HG02623 (cell line): ENCODE measurements at regions not wholly inside any gene's neighbourhood (a gene's known extent, or its start where the extent isn't known, plus 50 kb on each side); places are given as distances from the start of the nearest gene placed in this dataset.
"Not testable (repeated sequence)": the region's sequence is repeated elsewhere in the genome, so short reads cannot be mapped to it uniquely, and the experiment has no call there.

Experiments used
- ATAC-seq: cut with Tn5 transposase; IDR thresholded peaks from one replicate; pipeline ENCODE4 v1.9.1; 2021; ENCODE audit warnings: moderate library complexity; ENCODE audit not compliant: unreplicated experiment

DNA sequence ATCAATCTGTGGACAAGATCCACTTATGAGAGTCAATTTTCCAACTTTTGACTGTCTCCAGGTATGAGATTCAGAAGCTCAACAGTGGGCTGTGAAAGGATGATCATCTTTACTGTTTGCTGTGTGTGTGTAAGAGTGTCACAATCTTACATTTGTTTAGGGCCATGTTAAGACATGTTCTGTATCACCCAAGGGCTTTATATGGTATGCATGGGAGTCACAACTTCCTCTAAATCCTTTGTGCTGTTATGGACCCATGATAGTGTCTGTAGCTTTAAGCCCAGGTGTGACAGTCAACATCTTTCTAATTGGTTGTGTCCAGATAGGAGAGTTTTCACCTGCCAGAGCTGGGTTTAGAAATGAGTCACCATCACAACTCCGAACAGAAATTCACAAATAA, 70.2 kb downstream of the ZNF726 start:
- ATAC-seq = not testable (repeated sequence)

DNA sequence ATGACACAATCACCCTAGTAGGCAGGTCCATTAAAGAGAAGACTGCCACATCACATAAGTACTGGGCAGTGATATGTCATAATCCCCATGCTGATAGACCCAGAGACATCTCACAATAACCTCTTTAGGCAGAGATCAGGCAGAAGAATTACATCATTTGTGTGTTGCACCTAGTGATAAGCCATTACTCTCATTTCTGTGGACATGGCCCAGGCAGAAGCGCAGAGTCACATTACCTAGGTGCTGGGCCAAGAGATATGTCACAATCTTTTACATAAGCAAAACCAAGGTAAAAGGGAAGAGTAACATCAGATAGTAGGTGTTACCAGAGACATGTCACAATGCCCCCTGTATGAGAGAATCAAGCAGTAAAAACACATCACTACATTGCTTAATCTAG, 71.9 kb downstream of the ZNF726 start:
- ATAC-seq = no peak

DNA sequence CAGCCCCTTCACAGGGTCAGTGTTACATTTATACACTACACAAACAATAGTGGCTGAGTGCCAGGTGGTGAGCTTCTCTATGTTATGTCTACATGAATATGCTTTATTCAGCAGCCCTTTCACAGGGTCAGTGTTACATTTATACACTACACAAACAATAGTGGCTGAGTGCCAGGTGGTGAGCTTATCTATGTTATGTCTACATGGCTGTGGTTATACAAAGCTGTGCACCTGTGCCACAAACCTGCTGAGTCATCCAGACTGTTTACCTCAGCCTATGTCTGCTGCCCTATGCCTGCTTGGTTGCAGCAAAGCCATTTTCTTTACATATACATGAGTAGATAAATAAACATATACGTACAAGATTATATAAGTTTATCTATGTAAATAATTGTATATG, 76.5 kb downstream of the ZNF726 start:
- no peak for ATAC-seq

DNA sequence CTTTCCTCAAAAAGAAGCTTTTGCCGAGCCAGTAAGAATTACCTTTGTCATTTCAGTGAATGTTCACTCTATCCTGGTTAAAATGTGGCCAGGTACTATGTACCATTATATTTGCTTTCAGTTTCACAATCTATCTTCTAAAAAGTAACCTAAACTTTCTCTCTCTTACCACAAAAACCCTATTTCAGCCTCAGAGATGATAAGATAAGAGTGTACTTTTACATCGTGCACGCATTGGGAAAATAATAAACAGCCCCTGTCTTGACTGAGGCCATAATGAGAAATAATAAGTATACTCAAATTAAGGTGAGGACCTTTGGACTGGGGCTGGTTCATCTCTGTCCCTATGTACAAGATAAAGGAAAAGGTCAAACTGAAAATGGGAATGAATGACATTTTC, 77.7 kb downstream of the ZNF726 start:
- no peak for ATAC-seq

DNA sequence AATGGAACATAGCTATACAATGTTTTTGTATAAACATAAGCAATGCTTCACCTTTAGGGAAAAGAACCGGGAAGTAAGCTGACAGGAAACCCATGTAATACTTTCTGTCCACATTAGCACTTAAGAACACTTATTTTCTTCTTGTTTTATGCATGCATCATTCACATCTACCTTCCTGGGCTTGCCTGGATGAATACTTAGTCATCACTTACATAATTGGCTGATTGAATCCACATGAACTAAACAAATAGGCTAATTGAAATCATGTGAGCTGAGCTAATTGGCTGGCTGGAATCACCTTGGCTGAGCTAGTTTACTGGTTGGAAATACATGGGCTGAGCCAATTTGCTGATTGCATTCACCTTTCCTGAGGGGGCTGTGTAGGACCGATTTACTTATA, 78.8 kb downstream of the ZNF726 start:
- no peak for ATAC-seq

DNA sequence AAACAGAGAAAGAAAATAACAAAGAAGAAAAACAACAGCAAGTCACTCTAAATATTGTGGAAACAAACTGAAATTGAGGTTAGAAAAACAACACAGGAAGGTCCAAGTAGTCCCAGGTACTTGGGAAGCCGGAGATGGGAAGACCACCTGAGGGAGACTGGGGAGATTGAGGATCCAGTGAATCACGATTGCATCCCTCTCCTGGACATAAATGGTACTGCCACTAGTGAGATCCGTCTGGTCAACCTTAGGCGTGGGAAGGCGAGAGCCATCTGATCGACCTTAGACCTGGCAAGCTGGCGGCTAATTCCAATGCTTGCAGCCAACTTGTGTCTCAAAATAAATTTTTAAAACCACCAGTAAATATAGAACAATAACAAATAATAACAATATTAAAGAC, 81.9 kb downstream of the ZNF726 start:
- ATAC-seq = no peak

DNA sequence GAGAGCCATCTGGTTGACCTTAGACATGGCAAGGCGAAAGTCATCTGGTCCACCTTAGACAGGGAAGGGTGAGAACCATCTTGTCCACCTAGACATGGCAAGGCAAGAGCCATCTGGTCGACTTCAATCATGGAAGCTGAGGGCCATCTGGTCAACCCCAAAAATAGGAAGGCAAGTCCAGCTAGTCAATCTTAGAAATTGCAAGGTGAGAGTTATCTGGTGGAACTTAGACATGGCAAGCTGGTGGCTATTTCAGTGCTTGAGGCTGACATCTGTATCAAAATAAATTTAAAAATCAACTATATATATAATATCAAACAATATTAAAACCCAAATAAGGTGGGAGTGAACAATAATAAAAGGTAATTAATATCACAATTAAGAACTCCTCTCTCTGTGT, 83.9 kb downstream of the ZNF726 start:
- ATAC-seq = no peak

DNA sequence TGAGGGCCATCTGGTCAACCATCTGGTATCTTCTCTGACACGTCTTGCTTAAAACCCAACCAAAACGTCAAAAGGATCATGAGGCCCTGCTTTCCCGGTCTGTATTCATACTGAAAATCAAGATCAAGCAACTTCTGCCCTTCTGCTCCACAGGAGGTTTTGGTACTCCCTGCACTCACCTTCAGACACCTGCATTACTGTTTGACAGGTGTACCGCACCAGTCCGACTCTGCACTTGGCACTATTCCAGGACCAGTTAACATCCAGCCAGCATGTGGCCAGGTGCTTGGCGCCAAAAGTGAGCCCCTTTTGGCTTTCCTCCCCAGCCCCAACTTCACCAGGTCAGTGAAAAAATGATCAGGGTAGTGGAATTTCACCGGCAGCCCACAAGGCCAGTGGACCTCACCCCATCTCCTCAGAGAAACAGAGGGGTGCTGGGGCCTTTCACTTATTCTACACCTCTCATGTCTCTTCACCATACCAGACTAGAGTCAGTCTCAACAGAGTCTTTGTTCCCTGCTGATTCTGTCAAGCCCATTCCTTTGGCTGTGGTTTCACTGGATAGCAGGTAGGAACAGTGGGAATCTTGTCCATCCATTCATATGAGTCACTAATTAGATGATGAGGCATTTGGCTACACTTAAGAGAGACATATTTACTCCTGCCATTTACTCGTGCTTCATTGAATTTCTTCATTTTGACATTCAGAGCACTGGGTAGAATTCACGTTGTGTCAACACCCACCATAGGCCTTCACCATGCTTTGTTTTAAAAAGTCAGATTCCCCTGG, 85.3 kb downstream of the ZNF726 start:
- no peak for ATAC-seq

DNA sequence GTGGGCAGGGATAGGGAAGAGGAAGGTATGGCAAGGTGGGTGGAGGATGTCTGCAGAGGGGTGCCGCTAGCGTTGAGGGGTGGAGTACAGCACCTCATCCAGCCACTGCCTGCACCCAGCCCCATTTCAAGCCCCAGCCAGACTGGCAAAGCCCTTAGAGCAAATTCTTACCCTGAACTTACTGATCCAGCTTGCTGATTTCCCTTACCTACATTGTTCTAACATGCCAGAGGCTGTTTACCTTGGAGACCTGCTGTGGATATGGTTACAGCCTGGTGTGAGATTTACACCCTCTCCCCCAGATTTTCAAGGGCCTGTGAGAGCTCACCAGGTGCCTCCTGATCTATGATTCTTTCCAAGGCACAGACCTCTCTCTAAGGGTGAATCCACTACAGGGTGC, 86.0 kb downstream of the ZNF726 start:
- no peak for ATAC-seq

DNA sequence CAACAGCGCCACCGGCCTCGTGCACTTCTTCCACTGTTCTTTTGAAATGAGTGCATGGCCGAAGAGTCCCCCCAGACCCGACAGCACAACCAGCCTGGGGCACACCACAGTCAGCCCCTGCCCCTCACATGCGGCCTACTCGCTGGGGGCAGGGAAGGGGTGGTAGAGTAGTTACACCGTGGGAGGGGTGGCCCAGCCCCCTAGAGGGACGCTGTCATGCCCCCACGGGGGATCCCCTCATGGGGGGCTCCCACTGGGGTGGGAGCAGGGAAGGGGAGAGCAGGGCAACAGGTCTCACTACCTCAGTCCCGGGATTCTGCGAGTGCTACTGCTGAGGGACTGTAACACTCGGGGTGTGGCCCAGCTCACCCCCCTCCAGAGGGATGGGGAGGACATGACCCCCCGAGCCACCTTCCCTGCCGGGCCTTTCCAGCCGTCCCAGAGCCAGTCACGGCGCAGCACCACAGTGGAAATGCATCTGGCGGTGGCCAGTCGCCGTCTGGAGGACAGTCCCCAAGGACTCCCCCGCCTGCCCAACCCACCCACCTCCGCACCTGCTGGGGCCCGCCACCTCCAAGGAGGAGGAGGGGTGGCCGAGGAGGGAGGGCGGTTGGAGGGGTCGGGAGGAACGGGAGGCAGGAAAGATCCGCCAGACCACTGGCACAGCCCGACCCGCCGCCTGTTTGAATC, 84.6 kb upstream of the ZNF254 start:
- ATAC-seq = no peak

DNA sequence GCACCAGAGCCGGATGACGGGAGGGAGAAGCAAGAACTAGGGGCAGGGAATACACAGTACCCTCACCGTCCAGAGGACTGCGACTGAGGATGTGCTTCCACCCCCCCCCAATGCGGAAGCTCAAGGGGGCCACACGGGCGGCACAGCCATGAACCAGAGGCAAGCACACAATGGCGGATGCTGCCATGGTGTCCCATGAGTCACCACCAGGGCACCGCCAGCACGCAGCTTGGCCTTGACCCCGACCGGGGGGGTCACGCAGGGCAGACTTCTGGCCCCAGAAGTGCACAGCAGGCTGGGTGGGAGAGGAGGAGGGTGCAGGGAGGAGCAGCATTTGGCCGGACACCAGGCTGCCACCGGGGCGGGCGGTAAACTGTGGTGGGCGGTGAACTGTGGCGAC, 83.5 kb upstream of the ZNF254 start:
- ATAC-seq = no peak

DNA sequence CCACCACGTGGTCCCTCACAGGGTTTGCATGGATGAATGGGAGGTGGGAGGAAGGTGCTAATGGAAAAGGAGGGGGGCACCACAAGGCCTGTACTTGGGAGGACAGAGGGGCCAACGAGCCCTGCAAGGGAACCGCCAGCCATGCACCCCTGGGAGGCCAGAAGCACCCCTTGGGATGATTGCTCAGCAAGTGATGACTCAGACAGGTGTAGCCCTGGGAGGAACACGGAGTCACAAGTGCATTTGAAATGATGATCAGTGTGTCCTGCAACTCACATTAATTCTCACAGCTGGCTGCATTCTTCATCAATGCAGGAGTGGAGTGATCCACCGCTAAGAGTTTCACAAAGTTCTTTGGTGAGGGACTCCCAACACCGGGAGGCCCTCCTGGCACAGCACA, 82.8 kb upstream of the ZNF254 start:
- no peak for ATAC-seq

DNA sequence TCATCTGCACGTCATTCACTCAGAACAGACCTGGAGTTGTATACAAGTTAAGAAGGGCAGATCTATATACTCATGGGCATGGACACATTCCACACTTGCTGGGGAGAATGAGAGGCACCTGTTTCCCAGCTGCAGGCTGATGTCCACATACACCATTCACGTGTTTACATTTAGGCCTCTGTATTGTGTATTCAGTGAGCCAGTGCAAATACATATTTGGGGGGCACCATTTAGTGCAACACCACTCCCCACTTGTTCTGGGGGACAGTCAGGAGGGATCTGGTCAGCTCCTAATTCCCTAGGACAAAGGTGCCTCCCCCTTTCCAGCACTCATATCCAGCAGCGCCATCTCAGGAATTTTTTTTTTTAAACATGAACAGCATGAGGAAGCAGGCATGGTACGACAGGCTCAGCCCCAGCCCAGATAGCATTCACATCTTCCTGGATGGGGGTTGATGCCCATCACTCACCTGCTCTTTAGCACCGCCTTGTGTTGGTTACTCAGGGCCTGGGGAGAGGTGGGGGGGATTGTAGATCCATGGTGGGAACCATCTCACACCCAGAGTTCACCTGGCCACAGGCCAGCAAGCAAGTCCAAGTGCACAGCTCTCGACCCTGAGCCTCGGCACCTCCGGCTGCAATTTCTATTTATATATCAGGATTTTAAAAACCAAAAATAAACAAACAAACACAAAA, 56.9 kb upstream of the ZNF254 start:
- ATAC-seq = no peak

DNA sequence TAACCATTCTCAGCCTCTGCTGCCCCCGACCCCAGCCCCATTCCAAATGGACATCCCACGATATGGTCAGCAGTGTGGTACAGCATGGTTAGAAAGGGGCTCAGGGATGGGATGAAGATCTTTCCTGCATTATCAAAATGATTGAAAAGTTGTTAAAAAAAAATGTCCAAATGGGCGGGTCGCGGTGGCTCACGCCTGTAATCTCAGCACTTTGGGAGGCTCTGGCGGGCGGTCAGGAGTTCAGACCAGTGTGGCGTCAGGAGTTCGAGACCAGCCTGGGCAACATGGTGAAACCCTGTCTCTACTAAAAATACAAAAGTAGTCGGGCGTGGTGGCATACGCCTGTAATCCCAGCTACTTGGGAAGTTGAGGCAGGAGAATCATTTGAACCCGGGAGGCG, 54.3 kb upstream of the ZNF254 start:
- ATAC-seq = no peak

DNA sequence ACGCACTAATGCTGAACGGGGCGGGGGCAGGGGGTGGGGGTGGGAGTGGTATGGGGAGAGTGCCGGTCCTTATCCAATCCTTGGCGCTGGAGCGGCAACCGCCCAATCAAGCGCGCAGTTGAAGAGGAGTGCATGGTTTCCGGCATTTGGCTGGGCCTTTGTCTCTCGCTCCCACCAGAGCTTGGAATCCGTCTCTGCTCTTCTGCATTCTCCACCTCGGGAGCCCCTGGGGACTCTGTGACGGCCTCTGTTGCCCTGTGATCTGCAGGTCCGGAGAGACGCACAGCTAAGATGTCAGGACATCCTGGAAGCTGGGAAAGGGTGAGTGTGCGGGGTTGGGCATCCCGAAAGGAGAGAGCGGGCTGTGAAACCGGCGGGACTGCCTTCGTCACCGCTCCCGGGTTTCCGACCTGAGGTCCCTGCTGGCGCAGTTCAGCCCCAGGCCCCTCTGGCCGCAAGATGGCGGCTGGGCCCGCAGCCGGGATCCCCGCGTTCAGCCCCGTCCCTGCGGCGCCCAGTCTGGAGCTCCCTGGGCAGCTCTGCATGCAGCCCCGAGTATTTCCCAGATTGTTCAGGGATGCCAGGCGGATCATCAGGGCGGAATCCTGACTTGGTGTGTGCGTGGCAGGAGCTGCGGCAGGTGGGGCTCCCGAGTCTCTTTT, 53.6 kb upstream of the ZNF254 start:
- ATAC-seq = peak; percentile 94

DNA sequence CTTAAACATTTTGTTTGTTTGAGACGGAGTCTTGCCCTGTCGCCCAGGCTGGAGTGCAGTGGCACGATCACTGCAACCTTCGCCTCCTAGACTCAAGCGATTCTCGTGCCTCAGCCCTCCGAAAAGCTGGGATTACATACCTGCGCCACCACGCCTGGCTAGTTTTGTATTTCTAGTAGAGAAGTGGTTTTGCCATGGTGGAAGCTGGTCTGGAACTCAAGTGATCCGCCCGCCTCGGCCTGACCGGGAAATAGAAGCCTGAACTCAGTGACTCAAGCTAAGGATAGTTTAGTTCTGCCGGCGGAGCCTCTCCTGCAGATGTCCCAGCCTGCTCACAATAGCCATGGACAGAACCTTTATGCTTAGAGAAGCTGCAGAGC, 53.0 kb upstream of the ZNF254 start:
- ATAC-seq = peak; percentile 15

DNA sequence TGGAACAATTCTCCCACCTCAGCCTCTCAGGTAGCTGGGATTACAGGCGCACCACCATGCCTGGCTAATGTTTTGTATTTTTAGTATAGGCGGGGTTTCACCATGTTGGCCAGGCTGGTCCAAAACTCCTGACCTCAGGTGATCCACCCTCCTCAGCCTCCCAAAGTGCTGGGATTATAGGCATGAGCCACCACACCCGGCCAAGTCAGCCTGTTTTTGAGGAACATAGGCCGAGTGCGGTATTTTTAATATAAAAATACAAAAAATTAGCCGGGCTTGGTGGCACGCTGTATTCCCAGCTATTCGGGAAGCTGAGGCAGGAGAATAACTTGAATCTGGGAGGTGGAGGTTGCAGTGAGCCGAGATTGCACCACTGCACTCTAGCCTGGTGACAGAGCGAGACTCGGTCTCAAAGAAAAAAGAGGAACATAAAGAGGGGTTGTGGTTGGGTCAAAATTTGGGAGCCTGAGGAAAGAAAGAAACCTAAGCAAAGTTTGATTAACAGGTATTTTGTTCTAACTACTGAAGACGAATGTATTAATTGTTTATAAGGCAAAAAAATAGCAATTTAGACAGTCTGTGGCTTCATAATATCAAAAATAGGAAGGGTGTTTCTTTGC, 51.6 kb upstream of the ZNF254 start:
- not testable (repeated sequence) for ATAC-seq
